ENCODE measurements at regions not wholly inside any gene's neighbourhood (a gene's known extent, or its start where the extent isn't known, plus 50 kb on each side); places are given as distances from the start of the nearest gene placed in this dataset.

- ChIA-PET CTCF (interaction anchor here (1.2 kb wide), 1 partner anchor 27 kb away, joined by 3 read pairs; no protein-coding TSS in a partner anchor), POLR2A (no interaction called here)
- no peak for DNase-seq (ENCODE audit: low read depth, low spot score)
- H3K4me3 ChIP-seq (ENCODE audit: low read depth, low read length): no peak overlapping the region
- no peak for TF ChIP-seq CTCF (IDR thresholded peaks at IDR 0.05; ENCODE audit: insufficient read depth, low read length, missing control alignments)
Measured at GRCh38 chr10:3337741-3338140, 165.2 kb upstream of the PITRM1 start.

GRCh38 chr10:3336673-3337293 lies 164.2 kb upstream of the PITRM1 start:
- TF ChIP-seq CTCF (IDR thresholded peaks at IDR 0.05; ENCODE audit: insufficient read depth, low read length, missing control alignments): no peak
- DNase-seq (ENCODE audit: low read depth, low spot score): no peak
- CTCF ChIA-PET: no interaction called here
- no peak overlapping the region for H3K4me3 ChIP-seq (ENCODE audit: low read depth, low read length)
- POLR2A ChIA-PET: no interaction called here

GRCh38 chr10:3333426-3333825 lies 160.8 kb upstream of the PITRM1 start:
- DNase-seq (ENCODE audit: low read depth, low spot score): no peak
- ChIA-PET CTCF (no interaction called here), POLR2A (no interaction called here)
- TF ChIP-seq CTCF (IDR thresholded peaks at IDR 0.05; ENCODE audit: insufficient read depth, low read length, missing control alignments): no peak
- H3K4me3 ChIP-seq (ENCODE audit: low read depth, low read length): no peak overlapping the region

GRCh38 chr10:3331690-3332230 lies 159.2 kb upstream of the PITRM1 start:
- no peak for TF ChIP-seq CTCF (IDR thresholded peaks at IDR 0.05; ENCODE audit: insufficient read depth, low read length, missing control alignments)
- POLR2A ChIA-PET: interaction anchor here (0.9 kb wide), 1 partner anchor 8 kb away, joined by 4 read pairs; no protein-coding TSS in a partner anchor
- DNase-seq (ENCODE audit: low read depth, low spot score): no peak
- CTCF ChIA-PET: no interaction called here
- no peak overlapping the region for H3K4me3 ChIP-seq (ENCODE audit: low read depth, low read length)

GRCh38 chr10:3331187-3331586 lies 158.6 kb upstream of the PITRM1 start:
- TF ChIP-seq CTCF (IDR thresholded peaks at IDR 0.05; ENCODE audit: insufficient read depth, low read length, missing control alignments): no peak
- POLR2A ChIA-PET: no interaction called here
- no peak for DNase-seq (ENCODE audit: low read depth, low spot score)
- no peak overlapping the region for H3K4me3 ChIP-seq (ENCODE audit: low read depth, low read length)
- CTCF ChIA-PET: no interaction called here

GRCh38 chr10:3330663-3331062 lies 158.1 kb upstream of the PITRM1 start:
- CTCF ChIA-PET: interaction anchor here (1.2 kb wide), 1 partner anchor 9 kb away, joined by 4 read pairs; no protein-coding TSS in a partner anchor
- DNase-seq (ENCODE audit: low read depth, low spot score): no peak
- TF ChIP-seq CTCF (IDR thresholded peaks at IDR 0.05; ENCODE audit: insufficient read depth, low read length, missing control alignments): no peak
- POLR2A ChIA-PET: no interaction called here
- H3K4me3 ChIP-seq (ENCODE audit: low read depth, low read length): no peak overlapping the region

Data from AG04449 (cell line).